CD14-positive monocyte (primary cell): ENCODE measurements at regions not wholly inside any gene's neighbourhood (a gene's known extent, or its start where the extent isn't known, plus 50 kb on each side); places are given as distances from the start of the nearest gene placed in this dataset.

Source experiments
- DNase-seq, 3 donors: peaks; one replicate each; pipeline ENCODE4 v3.0.0-alpha.2; 2011 to 2022
- H2AFZ ChIP-seq: 2 replicates; pipeline ENCODE4 v1.6.0; 2012; ENCODE audit warnings: mild to moderate bottlenecking, low read depth, low read length, inconsistent platforms; ENCODE audit not compliant: insufficient read depth, poor library complexity, severe bottlenecking
- H3K27ac ChIP-seq, 2 donors: 1 replicate in 1 of 2; 2 replicates in 1 of 2; pipeline ENCODE4 v1.5.1; 2012 to 2013; ENCODE audit warnings: low read length in 2 of 2, control low read depth in 1 of 2, inconsistent platforms in 1 of 2, low read depth in 1 of 2, mild to moderate bottlenecking in 1 of 2
- H3K27me3 ChIP-seq, 2 donors: one replicate each; pipeline versions ENCODE4 v1.6.0 to v1.6.1; 2011 to 2013; ENCODE audit warnings: low read length in 2 of 2; ENCODE audit not compliant: control insufficient read depth in 2 of 2, insufficient read depth in 2 of 2
- H3K36me3 ChIP-seq, 2 donors: replicated peaks in 1 of 2; 1 replicate in 1 of 2; 2 replicates in 1 of 2; pipeline versions ENCODE4 v1.5.1 to v1.6.1; 2012 to 2013; ENCODE audit warnings: low read length in 2 of 2, control low read depth in 1 of 2, inconsistent platforms in 1 of 2, mild to moderate bottlenecking in 1 of 2; ENCODE audit not compliant: insufficient read depth in 2 of 2, control insufficient read depth in 1 of 2
- H3K4me1 ChIP-seq, 2 donors: 1 replicate in 1 of 2; 2 replicates in 1 of 2; pipeline versions ENCODE4 v1.5.1 to v1.6.1; 2012 to 2013; ENCODE audit warnings: low read length in 2 of 2, control low read depth in 1 of 2, inconsistent platforms in 1 of 2, mild to moderate bottlenecking in 1 of 2, moderate library complexity in 1 of 2; ENCODE audit not compliant: insufficient read depth in 2 of 2, control insufficient read depth in 1 of 2
- H3K4me2 ChIP-seq: replicated peaks from 2 replicates; pipeline ENCODE3; 2012; ENCODE audit warnings: low read length, moderate library complexity, mild to moderate bottlenecking; ENCODE audit not compliant: poor library complexity, severe bottlenecking; ENCODE audit errors: extremely low read depth
- H3K4me3 ChIP-seq, 3 experiments: fragments of 200-600 bp in 1 of 3; sonication (generic) in 1 of 3; replicated peaks in 1 of 3; 1 replicate in 2 of 3; 2 replicates in 1 of 3; pipeline ENCODE4 v1.5.1; 2011 to 2013; ENCODE audit warnings: low read length in 3 of 3, mild to moderate bottlenecking in 3 of 3, control low read depth in 2 of 3, low read depth in 2 of 3, inconsistent platforms in 1 of 3, moderate library complexity in 1 of 3
- H3K79me2 ChIP-seq: 2 replicates; pipeline ENCODE4 v1.6.0; 2012; ENCODE audit warnings: mild to moderate bottlenecking, control low read depth, inconsistent platforms, low read length, moderate library complexity; ENCODE audit not compliant: insufficient read depth
- H3K9ac ChIP-seq: 2 replicates; pipeline ENCODE4 v1.6.0; 2017; ENCODE audit warnings: low read length, mild to moderate bottlenecking; ENCODE audit not compliant: insufficient read depth, poor library complexity, severe bottlenecking
- H3K9me3 ChIP-seq, 2 donors: replicated peaks in 1 of 2; 1 replicate in 1 of 2; 2 replicates in 1 of 2; pipeline versions ENCODE4 v1.5.1 to v1.6.1; 2012 to 2013; ENCODE audit warnings: low read length in 2 of 2, control low read depth in 1 of 2; ENCODE audit not compliant: control insufficient read depth in 1 of 2, insufficient read depth in 1 of 2
- H4K20me1 ChIP-seq: 2 replicates; pipeline ENCODE4 v1.6.0; 2012; ENCODE audit warnings: mild to moderate bottlenecking, low read length, control low read depth, moderate library complexity; ENCODE audit not compliant: insufficient read depth
- H3K27ac Mint-ChIP-seq, 7 donors: one replicate each; pipeline ENCODE4 v1.8.0; 2020; ENCODE audit warnings: mild to moderate bottlenecking in 7 of 7, mixed read lengths in 7 of 7, moderate library complexity in 6 of 7, inconsistent platforms in 2 of 7
- H3K27me3 Mint-ChIP-seq, 3 donors: one replicate each; pipeline ENCODE4 v1.8.0; 2021 to 2022; ENCODE audit warnings: low read depth in 3 of 3, mild to moderate bottlenecking in 3 of 3, mixed read lengths in 3 of 3, moderate library complexity in 3 of 3, inconsistent platforms in 1 of 3
- H3K36me3 Mint-ChIP-seq, 2 donors: one replicate each; pipeline ENCODE4 v1.8.0; 2020; ENCODE audit warnings: mixed read lengths in 2 of 2, inconsistent platforms in 1 of 2, mild to moderate bottlenecking in 1 of 2
- H3K4me1 Mint-ChIP-seq: one replicate; pipeline ENCODE4 v1.8.0; 2020; ENCODE audit warnings: mild to moderate bottlenecking, mixed read lengths
- H3K4me3 Mint-ChIP-seq, 2 donors: one replicate each; pipeline ENCODE4 v1.8.0; 2020; ENCODE audit warnings: mild to moderate bottlenecking in 2 of 2, mixed read lengths in 2 of 2, moderate library complexity in 1 of 2
- H3K9me3 Mint-ChIP-seq, 7 donors: one replicate each; pipeline ENCODE4 v1.8.0; 2020 to 2022; ENCODE audit warnings: mixed read lengths in 7 of 7, mild to moderate bottlenecking in 6 of 7, moderate library complexity in 6 of 7, inconsistent platforms in 2 of 7
- WGBS: methylation state at CpG from one replicate; pipeline ENCODE4 v1.1.5; 2013; ENCODE audit warnings: missing lambda C conversion rate; ENCODE audit not compliant: insufficient coverage; 5-methylcytosine and 5-hydroxymethylcytosine counted together
- intact Hi-C, 2 donors: fragments of 100-400 bp; cut with micrococcal nuclease; formaldehyde crosslinking; loops; one replicate each; pipeline versions ENCODE4 v1.15.0 to v1.15.1; 2023
- TF ChIP-seq, protein P1 (sequence below): fragments of 200-600 bp; IDR thresholded peaks from one replicate; pipeline ENCODE4 v1.8.0; 2022; ENCODE audit warnings: antibody characterized with exemption, mild to moderate bottlenecking

DNA sequence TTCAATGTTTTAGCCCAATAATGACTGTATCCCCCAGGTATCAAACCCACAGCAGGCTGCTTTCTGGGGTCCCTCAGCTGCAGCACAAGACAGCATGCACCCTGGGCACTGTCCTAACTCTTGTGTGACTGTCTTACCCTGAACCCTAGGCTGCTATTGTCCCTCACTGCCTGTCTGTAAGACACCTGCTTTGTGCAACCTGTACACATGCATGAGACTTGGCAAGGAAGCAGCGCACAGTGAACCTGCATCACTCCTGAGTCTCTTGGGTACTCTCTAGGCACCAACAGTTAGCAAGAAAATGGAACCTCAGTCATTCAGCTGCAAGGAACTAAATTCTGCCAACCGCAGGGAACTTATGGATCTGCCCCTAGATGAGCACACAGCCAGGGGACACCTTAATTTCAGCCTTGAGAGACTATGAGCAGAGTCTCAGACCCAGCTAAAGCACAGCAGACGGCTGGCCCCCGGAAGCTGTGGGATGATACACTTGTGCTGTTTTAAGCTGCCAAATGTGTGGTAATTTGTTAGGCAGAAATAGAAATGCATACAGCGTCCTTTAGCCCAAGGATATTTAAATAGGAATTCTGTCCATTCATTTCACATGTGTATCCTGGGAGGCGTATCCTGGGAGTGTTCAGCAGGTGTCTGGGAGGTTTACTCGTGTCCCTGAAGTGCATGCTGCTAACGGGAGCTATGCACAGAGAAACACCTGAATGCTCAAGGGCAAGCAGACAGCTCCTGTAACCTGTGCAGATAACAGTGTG, 223.8 kb downstream of the KLF13 start:
- no peaks in the 10 kb centered on the region for H3K4me1 Mint-ChIP-seq
- no peak overlapping the region for H3K4me3 ChIP-seq
- TF ChIP-seq, protein P1, sequence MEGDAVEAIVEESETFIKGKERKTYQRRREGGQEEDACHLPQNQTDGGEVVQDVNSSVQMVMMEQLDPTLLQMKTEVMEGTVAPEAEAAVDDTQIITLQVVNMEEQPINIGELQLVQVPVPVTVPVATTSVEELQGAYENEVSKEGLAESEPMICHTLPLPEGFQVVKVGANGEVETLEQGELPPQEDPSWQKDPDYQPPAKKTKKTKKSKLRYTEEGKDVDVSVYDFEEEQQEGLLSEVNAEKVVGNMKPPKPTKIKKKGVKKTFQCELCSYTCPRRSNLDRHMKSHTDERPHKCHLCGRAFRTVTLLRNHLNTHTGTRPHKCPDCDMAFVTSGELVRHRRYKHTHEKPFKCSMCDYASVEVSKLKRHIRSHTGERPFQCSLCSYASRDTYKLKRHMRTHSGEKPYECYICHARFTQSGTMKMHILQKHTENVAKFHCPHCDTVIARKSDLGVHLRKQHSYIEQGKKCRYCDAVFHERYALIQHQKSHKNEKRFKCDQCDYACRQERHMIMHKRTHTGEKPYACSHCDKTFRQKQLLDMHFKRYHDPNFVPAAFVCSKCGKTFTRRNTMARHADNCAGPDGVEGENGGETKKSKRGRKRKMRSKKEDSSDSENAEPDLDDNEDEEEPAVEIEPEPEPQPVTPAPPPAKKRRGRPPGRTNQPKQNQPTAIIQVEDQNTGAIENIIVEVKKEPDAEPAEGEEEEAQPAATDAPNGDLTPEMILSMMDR = no peak
- no peaks in the 10 kb centered on the region for H3K9me3 ChIP-seq
- H3K4me3 Mint-ChIP-seq = no peak overlapping the region
- intact Hi-C loops = no loop called here
- H3K36me3 Mint-ChIP-seq = no peaks in the 10 kb centered on the region
- no peaks in the 10 kb centered on the region for H3K79me2 ChIP-seq
- WGBS = 96% methylated on average over 5 of the region's 8 CpGs
- no peak for DNase-seq
- no peaks in the 10 kb centered on the region for H3K27me3 ChIP-seq
- H3K27ac ChIP-seq = no peak overlapping the region
- no peaks in the 10 kb centered on the region for H4K20me1 ChIP-seq
- H3K27me3 Mint-ChIP-seq = peaks cover 0 to 6% (median 2%) of the 10 kb centered on the region in 3 donors
- no peaks in the 10 kb centered on the region for H3K36me3 ChIP-seq
- no peak overlapping the region for H3K4me2 ChIP-seq
- H3K27ac Mint-ChIP-seq = no peak overlapping the region
- no peak overlapping the region for H3K9ac ChIP-seq
- no peaks in the 10 kb centered on the region for H3K4me1 ChIP-seq
- peaks cover 0 to 6% (median 2%) of the 10 kb centered on the region in 7 donors for H3K9me3 Mint-ChIP-seq
- no peak overlapping the region for H2AFZ ChIP-seq

DNA sequence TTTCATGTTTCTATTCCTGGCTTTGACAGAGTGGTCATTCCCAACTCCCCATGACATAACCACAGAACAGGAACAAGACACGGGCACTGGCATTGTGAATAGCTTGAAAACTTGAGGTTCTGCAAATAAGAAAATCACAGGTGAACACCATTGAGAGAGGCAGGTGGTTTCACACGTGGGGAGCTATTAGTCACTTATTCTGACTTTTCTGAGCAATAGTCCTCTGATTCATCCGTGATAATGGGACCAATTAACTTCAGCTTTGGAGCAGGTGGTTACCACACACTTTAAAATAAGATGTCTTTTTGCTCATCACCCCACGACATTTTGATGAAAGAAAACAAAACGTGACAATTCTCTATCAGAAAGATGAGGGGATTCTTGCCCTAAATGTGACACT, 224.7 kb downstream of the KLF13 start:
- Mint-ChIP-seq H3K9me3 (peaks cover 0 to 6% (median 2%) of the 10 kb centered on the region in 7 donors), H3K27me3 (peaks cover 2 to 4% (median 3%) of the 10 kb centered on the region in 3 donors), H3K36me3 (no peaks in the 10 kb centered on the region), H3K4me3 (no peak overlapping the region), H3K27ac (no peak overlapping the region), H3K4me1 (no peaks in the 10 kb centered on the region)
- Histone ChIP-seq H3K4me2 (no peak overlapping the region), H2AFZ (no peak overlapping the region), H3K4me3 (no peak overlapping the region), H3K79me2 (no peaks in the 10 kb centered on the region), H4K20me1 (no peaks in the 10 kb centered on the region), H3K27ac (no peak overlapping the region), H3K9me3 (no peaks in the 10 kb centered on the region), H3K4me1 (no peaks in the 10 kb centered on the region), H3K27me3 (no peaks in the 10 kb centered on the region), H3K36me3 (no peaks in the 10 kb centered on the region), H3K9ac (no peak overlapping the region)
- TF ChIP-seq, protein P1 = no peak
- WGBS = 90% methylated on average over 4 of the region's 5 CpGs
- intact Hi-C loops = no loop called here
- no peak for DNase-seq
